HEK293 (cell line): ENCODE measurements at regions not wholly inside any gene's neighbourhood (a gene's known extent, or its start where the extent isn't known, plus 50 kb on each side); places are given as distances from the start of the nearest gene placed in this dataset.

ENCODE experiments used
- CTCF ChIA-PET: fragments of 350-600 bp; formaldehyde crosslinking; extraction: SDS; loops from one replicate; lab custom pipeline; 2021; ENCODE audit warnings: antibody characterized with exemption; lab: Yijun Ruan, JAX
- POLR2A ChIA-PET: fragments of 300-600 bp; formaldehyde crosslinking; extraction: SDS; loops from one replicate; lab custom pipeline; 2020; ENCODE audit warnings: antibody characterized with exemption, inconsistent platforms; lab: Yijun Ruan, JAX
- H3K27ac ChIP-seq: fragments of 200-500 bp; sonication (Bioruptor generic); 2 replicates; pipeline ENCODE4 v1.5.1; 2014; ENCODE audit warnings: low read depth, low read length, control low read depth, inconsistent platforms; ENCODE audit errors: extremely low read depth
- H3K36me3 ChIP-seq, 2 experiments: fragments of 200-500 bp in 1 of 2; sonication (Bioruptor generic) in 1 of 2; 1 replicate in 1 of 2; 2 replicates in 1 of 2; pipeline ENCODE4 v1.5.1; 2014 to 2017; ENCODE audit warnings: inconsistent platforms in 2 of 2, low read length in 2 of 2; ENCODE audit not compliant: control insufficient read depth in 2 of 2, insufficient read depth in 1 of 2
- H3K4me1 ChIP-seq: fragments of 200-500 bp; sonication (Bioruptor generic); 2 replicates; pipeline ENCODE4 v1.5.1; 2014; ENCODE audit warnings: mild to moderate bottlenecking, low read length, inconsistent platforms; ENCODE audit not compliant: control insufficient read depth, insufficient read depth
- H3K4me3 ChIP-seq: 2 replicates; pipeline ENCODE4 v1.5.1; 2011; ENCODE audit warnings: low read depth, mild to moderate bottlenecking, control low read depth, low read length, moderate library complexity
- H3K9me3 ChIP-seq: fragments of 200-500 bp; sonication (Bioruptor generic); 2 replicates; pipeline ENCODE4 v1.5.1; 2014; ENCODE audit warnings: low read depth, low read length, inconsistent platforms; ENCODE audit not compliant: control insufficient read depth, insufficient read depth
- BCL11A ChIP-seq: fragments of 450-650 bp; formaldehyde crosslinking; IDR thresholded peaks from 2 replicates; pipeline ENCODE4 v1.5.1; 2016; ENCODE audit warnings: low read depth, missing biosample characterization, missing genetic modification characterization
- KLF1 ChIP-seq: fragments of 450-650 bp; formaldehyde crosslinking; IDR thresholded peaks from 2 replicates; pipeline ENCODE4 v1.5.1; 2016; ENCODE audit warnings: missing biosample characterization, missing genetic modification characterization
- KLF9 ChIP-seq: fragments of 450-650 bp; formaldehyde crosslinking; IDR thresholded peaks from 2 replicates; pipeline ENCODE4 v1.5.1; 2016; ENCODE audit warnings: missing biosample characterization, missing genetic modification characterization, low read depth
- SETDB1 ChIP-seq: IDR thresholded peaks from one replicate; pipeline ENCODE4 v1.6.1; 2017; ENCODE audit warnings: mild to moderate bottlenecking, low read length, moderate library complexity, mixed read lengths; ENCODE audit not compliant: insufficient read length
- SP7 ChIP-seq: fragments of 450-650 bp; formaldehyde crosslinking; IDR thresholded peaks from 2 replicates; pipeline ENCODE4 v1.5.1; 2016; ENCODE audit warnings: missing biosample characterization, missing genetic modification characterization
- YY2 ChIP-seq: fragments of 450-650 bp; formaldehyde crosslinking; IDR thresholded peaks from 2 replicates; pipeline ENCODE4 v1.5.1; 2016; ENCODE audit warnings: missing biosample characterization, missing genetic modification characterization
- ZFP69B ChIP-seq: fragments of 450-650 bp; formaldehyde crosslinking; IDR thresholded peaks from 2 replicates; pipeline ENCODE4 v1.5.1; 2016; ENCODE audit warnings: missing biosample characterization, missing genetic modification characterization
- ZNF112 ChIP-seq: fragments of 450-650 bp; formaldehyde crosslinking; IDR thresholded peaks from 2 replicates; pipeline ENCODE4 v1.5.0; 2017; ENCODE audit warnings: missing biosample characterization, missing genetic modification characterization
- ZNF157 ChIP-seq: fragments of 450-650 bp; formaldehyde crosslinking; IDR thresholded peaks from 2 replicates; pipeline ENCODE4 v1.5.1; 2016; ENCODE audit warnings: missing biosample characterization, missing genetic modification characterization
- ZNF16 ChIP-seq: fragments of 450-650 bp; formaldehyde crosslinking; IDR thresholded peaks from 2 replicates; pipeline ENCODE4 v1.5.1; 2016; ENCODE audit warnings: low read depth, missing biosample characterization, missing genetic modification characterization
- ZNF2 ChIP-seq: fragments of 450-650 bp; formaldehyde crosslinking; IDR thresholded peaks from 2 replicates; pipeline ENCODE4 v1.5.1; 2016; ENCODE audit warnings: missing biosample characterization, missing genetic modification characterization
- ZNF221 ChIP-seq: fragments of 450-650 bp; formaldehyde crosslinking; IDR thresholded peaks from 2 replicates; pipeline ENCODE4 v1.5.1; 2017; ENCODE audit warnings: missing biosample characterization, missing genetic modification characterization, borderline replicate concordance
- ZNF239 ChIP-seq: fragments of 450-650 bp; formaldehyde crosslinking; IDR thresholded peaks from 2 replicates; pipeline ENCODE4 v1.5.1; 2016; ENCODE audit warnings: missing biosample characterization, missing genetic modification characterization
- ZNF324 ChIP-seq: fragments of 450-650 bp; formaldehyde crosslinking; IDR thresholded peaks from 2 replicates; pipeline ENCODE4 v1.5.1; 2016; ENCODE audit warnings: missing biosample characterization, missing genetic modification characterization
- ZNF350 ChIP-seq: fragments of 450-650 bp; formaldehyde crosslinking; IDR thresholded peaks from 2 replicates; pipeline ENCODE4 v1.5.0; 2017; ENCODE audit warnings: missing biosample characterization, mild to moderate bottlenecking, missing genetic modification characterization
- ZNF501 ChIP-seq: fragments of 450-650 bp; formaldehyde crosslinking; IDR thresholded peaks from 2 replicates; pipeline ENCODE4 v1.5.1; 2016; ENCODE audit warnings: missing biosample characterization, missing genetic modification characterization
- ZNF548 ChIP-seq: fragments of 450-650 bp; formaldehyde crosslinking; IDR thresholded peaks from 2 replicates; pipeline ENCODE4 v1.5.1; 2016; ENCODE audit warnings: missing biosample characterization, missing genetic modification characterization
- ZNF610 ChIP-seq: fragments of 450-650 bp; formaldehyde crosslinking; IDR thresholded peaks from 2 replicates; pipeline ENCODE4 v1.5.1; 2016; ENCODE audit warnings: missing biosample characterization, missing genetic modification characterization, borderline replicate concordance
- ZNF76 ChIP-seq: fragments of 450-650 bp; formaldehyde crosslinking; IDR thresholded peaks from 2 replicates; pipeline ENCODE4; 2016; ENCODE audit warnings: low read depth, missing biosample characterization, missing genetic modification characterization, borderline replicate concordance
- TF ChIP-seq, protein P1 (sequence below): fragments of 450-650 bp; formaldehyde crosslinking; IDR thresholded peaks from 2 replicates; pipeline ENCODE4 v1.5.1; 2017; ENCODE audit warnings: missing biosample characterization, missing genetic modification characterization
- TF ChIP-seq, protein P2 (sequence below): fragments of 450-650 bp; formaldehyde crosslinking; IDR thresholded peaks from 2 replicates; pipeline ENCODE4 v1.5.1; 2016; ENCODE audit warnings: missing biosample characterization, missing genetic modification characterization
- TF ChIP-seq, protein P3 (sequence below): fragments of 450-650 bp; formaldehyde crosslinking; IDR thresholded peaks from 2 replicates; pipeline ENCODE4 v1.5.1; 2016; ENCODE audit warnings: missing biosample characterization, missing genetic modification characterization
- TF ChIP-seq, protein P4 (sequence below): fragments of 450-650 bp; formaldehyde crosslinking; IDR thresholded peaks from 2 replicates; pipeline ENCODE4 v1.5.1; 2017; ENCODE audit warnings: missing biosample characterization, missing genetic modification characterization
- TF ChIP-seq, protein P5 (sequence below): fragments of 450-650 bp; formaldehyde crosslinking; IDR thresholded peaks from 2 replicates; pipeline ENCODE4 v1.5.1; 2016; ENCODE audit warnings: missing biosample characterization, missing genetic modification characterization

DNA sequence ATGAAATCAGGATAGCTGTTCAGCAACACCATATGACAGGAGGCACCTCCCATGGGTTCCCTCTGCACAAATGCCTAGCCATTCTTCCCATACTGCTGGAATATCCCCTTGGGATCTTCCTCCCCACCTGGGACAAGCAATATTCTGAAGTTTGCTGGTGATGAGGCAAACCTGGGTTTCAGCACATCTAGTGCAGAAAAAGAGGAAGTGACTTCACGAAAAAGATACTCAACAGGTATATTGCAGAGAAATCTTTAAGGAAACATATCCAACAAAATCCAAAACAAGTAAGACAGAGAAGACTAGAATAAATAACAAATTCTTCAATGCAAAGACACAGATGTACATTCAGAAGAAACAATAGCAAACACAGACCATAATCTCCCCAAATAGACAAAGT lies 1497.0 kb downstream of the PCDH9 start:
- no peaks in the 10 kb centered on the region for H3K9me3 ChIP-seq
- no peak overlapping the region for H3K4me3 ChIP-seq
- H3K27ac ChIP-seq: no peak overlapping the region
- no peaks in the 10 kb centered on the region for H3K4me1 ChIP-seq
- ChIA-PET CTCF (no interaction called here), POLR2A (no interaction called here)
- H3K36me3 ChIP-seq: no peaks in the 10 kb centered on the region
- TF ChIP-seq ZNF610 (tag by site-specific recombination) (no peak), ZNF76 (tag by site-specific recombination) (no peak), KLF1 (tag by site-specific recombination) (no peak), BCL11A (tag by site-specific recombination) (no peak), ZNF16 (tag by site-specific recombination) (no peak), ZNF501 (no peak)
- TF ChIP-seq, protein P1, sequence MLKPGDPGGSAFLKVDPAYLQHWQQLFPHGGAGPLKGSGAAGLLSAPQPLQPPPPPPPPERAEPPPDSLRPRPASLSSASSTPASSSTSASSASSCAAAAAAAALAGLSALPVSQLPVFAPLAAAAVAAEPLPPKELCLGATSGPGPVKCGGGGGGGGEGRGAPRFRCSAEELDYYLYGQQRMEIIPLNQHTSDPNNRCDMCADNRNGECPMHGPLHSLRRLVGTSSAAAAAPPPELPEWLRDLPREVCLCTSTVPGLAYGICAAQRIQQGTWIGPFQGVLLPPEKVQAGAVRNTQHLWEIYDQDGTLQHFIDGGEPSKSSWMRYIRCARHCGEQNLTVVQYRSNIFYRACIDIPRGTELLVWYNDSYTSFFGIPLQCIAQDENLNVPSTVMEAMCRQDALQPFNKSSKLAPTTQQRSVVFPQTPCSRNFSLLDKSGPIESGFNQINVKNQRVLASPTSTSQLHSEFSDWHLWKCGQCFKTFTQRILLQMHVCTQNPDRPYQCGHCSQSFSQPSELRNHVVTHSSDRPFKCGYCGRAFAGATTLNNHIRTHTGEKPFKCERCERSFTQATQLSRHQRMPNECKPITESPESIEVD: no peak
- TF ChIP-seq, protein P2, sequence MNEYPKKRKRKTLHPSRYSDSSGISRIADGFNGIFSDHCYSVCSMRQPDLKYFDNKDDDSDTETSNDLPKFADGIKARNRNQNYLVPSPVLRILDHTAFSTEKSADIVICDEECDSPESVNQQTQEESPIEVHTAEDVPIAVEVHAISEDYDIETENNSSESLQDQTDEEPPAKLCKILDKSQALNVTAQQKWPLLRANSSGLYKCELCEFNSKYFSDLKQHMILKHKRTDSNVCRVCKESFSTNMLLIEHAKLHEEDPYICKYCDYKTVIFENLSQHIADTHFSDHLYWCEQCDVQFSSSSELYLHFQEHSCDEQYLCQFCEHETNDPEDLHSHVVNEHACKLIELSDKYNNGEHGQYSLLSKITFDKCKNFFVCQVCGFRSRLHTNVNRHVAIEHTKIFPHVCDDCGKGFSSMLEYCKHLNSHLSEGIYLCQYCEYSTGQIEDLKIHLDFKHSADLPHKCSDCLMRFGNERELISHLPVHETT (tag by site-specific recombination): no peak
- TF ChIP-seq, protein P3, sequence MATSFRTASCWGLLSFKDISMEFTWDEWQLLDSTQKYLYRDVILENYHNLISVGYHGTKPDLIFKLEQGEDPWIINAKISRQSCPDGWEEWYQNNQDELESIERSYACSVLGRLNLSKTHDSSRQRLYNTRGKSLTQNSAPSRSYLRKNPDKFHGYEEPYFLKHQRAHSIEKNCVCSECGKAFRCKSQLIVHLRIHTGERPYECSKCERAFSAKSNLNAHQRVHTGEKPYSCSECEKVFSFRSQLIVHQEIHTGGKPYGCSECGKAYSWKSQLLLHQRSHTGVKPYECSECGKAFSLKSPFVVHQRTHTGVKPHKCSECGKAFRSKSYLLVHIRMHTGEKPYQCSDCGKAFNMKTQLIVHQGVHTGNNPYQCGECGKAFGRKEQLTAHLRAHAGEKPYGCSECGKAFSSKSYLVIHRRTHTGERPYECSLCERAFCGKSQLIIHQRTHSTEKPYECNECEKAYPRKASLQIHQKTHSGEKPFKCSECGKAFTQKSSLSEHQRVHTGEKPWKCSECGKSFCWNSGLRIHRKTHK (tag by site-specific recombination): no peak
- TF ChIP-seq, protein P4, sequence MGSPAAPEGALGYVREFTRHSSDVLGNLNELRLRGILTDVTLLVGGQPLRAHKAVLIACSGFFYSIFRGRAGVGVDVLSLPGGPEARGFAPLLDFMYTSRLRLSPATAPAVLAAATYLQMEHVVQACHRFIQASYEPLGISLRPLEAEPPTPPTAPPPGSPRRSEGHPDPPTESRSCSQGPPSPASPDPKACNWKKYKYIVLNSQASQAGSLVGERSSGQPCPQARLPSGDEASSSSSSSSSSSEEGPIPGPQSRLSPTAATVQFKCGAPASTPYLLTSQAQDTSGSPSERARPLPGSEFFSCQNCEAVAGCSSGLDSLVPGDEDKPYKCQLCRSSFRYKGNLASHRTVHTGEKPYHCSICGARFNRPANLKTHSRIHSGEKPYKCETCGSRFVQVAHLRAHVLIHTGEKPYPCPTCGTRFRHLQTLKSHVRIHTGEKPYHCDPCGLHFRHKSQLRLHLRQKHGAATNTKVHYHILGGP: no peak

DNA sequence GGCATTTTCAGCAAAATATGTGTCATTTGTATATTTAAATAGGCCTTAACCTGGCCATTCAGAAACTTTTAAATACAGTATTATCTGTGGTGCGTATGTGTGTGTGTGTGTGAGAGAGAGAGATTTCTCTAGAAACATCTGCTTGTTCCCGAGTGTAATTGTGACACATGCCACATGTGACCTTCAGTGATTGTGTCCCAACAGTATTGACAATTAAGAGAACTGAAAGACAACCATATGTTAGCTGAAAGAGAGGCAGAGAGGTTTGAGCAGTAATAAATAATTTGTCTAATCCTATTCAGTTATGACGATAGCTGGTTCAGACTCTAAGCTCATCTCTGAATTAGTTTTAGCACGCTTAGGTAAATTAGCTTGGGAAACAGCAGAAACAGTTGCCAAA lies 1503.1 kb downstream of the PCDH9 start:
- Histone ChIP-seq H3K9me3 (no peaks in the 10 kb centered on the region), H3K36me3 (no peaks in the 10 kb centered on the region), H3K4me1 (no peaks in the 10 kb centered on the region), H3K4me3 (no peak overlapping the region), H3K27ac (no peak overlapping the region)
- ChIA-PET POLR2A (no interaction called here), CTCF (no interaction called here)
- TF ChIP-seq KLF1 (tag by site-specific recombination): no peak
- no peak for TF ChIP-seq ZNF548 (tag by site-specific recombination)
- no peak for TF ChIP-seq ZNF112

DNA sequence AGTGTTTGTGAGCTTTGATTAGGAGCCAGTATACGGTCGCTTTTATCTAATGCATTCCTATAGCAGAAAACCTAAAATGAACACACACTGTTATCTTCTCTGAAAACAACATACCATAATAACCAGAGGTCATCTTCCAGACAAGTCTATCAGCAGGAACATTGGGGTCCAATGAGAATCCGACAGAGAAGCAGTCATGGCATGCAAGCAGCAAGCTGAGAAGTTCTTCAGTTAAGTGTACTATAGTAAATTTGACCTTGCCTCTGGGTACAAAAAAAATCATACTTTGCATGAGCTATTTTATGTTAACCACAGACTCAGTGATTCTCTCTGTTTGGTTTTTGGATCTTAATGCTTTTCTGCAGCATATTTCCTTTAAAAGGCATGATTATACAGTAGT lies 1505.1 kb downstream of the PCDH9 start:
- Histone ChIP-seq H3K36me3 (no peaks in the 10 kb centered on the region), H3K27ac (no peak overlapping the region), H3K9me3 (no peaks in the 10 kb centered on the region), H3K4me3 (no peak overlapping the region), H3K4me1 (no peaks in the 10 kb centered on the region)
- POLR2A ChIA-PET: no interaction called here
- CTCF ChIA-PET: no interaction called here
- no peak for TF ChIP-seq SP7 (tag by site-specific recombination)
- no peak for TF ChIP-seq YY2 (tag by site-specific recombination)
- no peak for TF ChIP-seq ZNF2 (tag by site-specific recombination)
- TF ChIP-seq ZNF221 (tag by site-specific recombination): no peak
- TF ChIP-seq ZNF324: no peak
- no peak for TF ChIP-seq KLF9 (tag by site-specific recombination)
- no peak for TF ChIP-seq SETDB1
- no peak for TF ChIP-seq ZNF157
- no peak for TF ChIP-seq ZNF239
- TF ChIP-seq, protein P5, sequence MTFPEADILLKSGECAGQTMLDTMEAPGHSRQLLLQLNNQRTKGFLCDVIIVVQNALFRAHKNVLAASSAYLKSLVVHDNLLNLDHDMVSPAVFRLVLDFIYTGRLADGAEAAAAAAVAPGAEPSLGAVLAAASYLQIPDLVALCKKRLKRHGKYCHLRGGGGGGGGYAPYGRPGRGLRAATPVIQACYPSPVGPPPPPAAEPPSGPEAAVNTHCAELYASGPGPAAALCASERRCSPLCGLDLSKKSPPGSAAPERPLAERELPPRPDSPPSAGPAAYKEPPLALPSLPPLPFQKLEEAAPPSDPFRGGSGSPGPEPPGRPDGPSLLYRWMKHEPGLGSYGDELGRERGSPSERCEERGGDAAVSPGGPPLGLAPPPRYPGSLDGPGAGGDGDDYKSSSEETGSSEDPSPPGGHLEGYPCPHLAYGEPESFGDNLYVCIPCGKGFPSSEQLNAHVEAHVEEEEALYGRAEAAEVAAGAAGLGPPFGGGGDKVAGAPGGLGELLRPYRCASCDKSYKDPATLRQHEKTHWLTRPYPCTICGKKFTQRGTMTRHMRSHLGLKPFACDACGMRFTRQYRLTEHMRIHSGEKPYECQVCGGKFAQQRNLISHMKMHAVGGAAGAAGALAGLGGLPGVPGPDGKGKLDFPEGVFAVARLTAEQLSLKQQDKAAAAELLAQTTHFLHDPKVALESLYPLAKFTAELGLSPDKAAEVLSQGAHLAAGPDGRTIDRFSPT (tag by site-specific recombination): no peak
- no peak for TF ChIP-seq ZNF350 (tag by site-specific recombination)
- TF ChIP-seq ZFP69B: no peak
